BE2C (cell line): ENCODE measurements at regions not wholly inside any gene's neighbourhood (a gene's known extent, or its start where the extent isn't known, plus 50 kb on each side); places are given as distances from the start of the nearest gene placed in this dataset.
"Not testable (repeated sequence)": the region's sequence is repeated elsewhere in the genome, so short reads cannot be mapped to it uniquely, and the experiment has no call there.

Experiments
- DNase-seq: peaks from one replicate; pipeline ENCODE4 v3.0.0-alpha.2; 2020
- H3K27me3 ChIP-seq: fragments of 250-450 bp; sonication (Bioruptor Pico); 2 replicates; pipeline ENCODE4 v1.5.1; 2020; ENCODE audit warnings: mild to moderate bottlenecking
- H3K36me3 ChIP-seq: fragments of 250-450 bp; sonication (Bioruptor Pico); 2 replicates; pipeline ENCODE4 v1.5.1; 2020; ENCODE audit warnings: mild to moderate bottlenecking
- H3K4me1 ChIP-seq: fragments of 250-450 bp; sonication (Bioruptor Pico); 2 replicates; pipeline ENCODE4 v1.5.1; 2020
- H3K4me3 ChIP-seq: 2 replicates; pipeline ENCODE4 v1.5.1; 2011; ENCODE audit warnings: low read depth, low read length
- H3K9me3 ChIP-seq: fragments of 250-450 bp; sonication (Bioruptor Pico); 2 replicates; pipeline ENCODE4 v1.5.1; 2020
- TF ChIP-seq, protein P1 (sequence below): IDR thresholded peaks from 2 replicates; pipeline ENCODE4 v1.5.1; 2012; ENCODE audit warnings: mild to moderate bottlenecking, low read depth, low read length

DNA sequence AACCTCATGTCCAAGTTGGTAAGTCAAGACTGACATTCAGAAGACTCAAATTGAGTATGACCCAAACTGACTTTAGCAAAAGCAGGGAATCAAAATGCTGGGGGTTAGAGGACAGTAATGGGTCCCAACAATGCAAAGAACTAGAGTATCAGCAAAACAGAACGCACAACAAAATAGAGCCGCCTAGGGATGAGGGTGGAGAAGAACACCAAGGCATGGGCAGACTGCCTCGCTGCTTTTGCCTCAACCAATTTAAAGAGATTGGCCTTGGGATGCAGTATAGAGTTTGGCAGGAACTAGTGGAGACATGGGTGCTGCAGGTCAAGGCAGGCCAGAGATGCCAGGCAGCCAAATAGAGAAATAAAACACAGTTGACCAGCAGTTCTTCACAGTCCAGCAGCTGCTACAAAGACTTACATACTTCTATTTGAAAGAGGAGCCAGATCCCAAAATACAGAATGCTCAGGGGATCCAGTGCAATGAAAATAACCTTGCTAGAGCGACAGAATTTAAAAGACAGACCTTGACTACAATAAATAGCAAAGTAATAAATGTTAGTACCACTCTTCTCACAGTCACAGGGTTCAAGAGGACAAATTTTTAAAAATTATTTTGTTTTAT, 83.9 kb upstream of the NIPBL start:
- no peak overlapping the region for H3K4me3 ChIP-seq
- H3K4me1 ChIP-seq, result no peaks in the 10 kb centered on the region
- no peak for DNase-seq

DNA sequence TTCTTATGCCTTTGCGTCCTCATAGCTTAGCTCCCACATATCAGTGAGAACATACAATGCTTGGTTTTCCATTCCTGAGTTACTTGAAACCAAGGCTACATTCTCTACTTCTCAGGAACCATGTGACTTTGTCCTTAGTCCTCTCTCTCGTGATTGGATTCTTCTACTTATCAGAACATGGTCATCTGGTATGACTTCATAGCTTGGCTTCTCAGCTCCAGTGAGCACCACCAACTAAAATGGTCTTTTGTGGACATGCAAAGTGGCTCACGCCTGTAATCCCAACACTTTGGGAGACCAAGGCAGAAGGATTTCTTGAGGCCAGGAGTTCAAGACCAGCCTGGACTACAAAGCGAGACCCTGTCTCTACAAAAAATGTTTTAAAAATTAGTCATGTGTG, 81.2 kb upstream of the NIPBL start:
- TF ChIP-seq, protein P1, sequence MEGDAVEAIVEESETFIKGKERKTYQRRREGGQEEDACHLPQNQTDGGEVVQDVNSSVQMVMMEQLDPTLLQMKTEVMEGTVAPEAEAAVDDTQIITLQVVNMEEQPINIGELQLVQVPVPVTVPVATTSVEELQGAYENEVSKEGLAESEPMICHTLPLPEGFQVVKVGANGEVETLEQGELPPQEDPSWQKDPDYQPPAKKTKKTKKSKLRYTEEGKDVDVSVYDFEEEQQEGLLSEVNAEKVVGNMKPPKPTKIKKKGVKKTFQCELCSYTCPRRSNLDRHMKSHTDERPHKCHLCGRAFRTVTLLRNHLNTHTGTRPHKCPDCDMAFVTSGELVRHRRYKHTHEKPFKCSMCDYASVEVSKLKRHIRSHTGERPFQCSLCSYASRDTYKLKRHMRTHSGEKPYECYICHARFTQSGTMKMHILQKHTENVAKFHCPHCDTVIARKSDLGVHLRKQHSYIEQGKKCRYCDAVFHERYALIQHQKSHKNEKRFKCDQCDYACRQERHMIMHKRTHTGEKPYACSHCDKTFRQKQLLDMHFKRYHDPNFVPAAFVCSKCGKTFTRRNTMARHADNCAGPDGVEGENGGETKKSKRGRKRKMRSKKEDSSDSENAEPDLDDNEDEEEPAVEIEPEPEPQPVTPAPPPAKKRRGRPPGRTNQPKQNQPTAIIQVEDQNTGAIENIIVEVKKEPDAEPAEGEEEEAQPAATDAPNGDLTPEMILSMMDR, result no peak
- no peaks in the 10 kb centered on the region for H3K36me3 ChIP-seq
- no peak for DNase-seq
- no peaks in the 10 kb centered on the region for H3K4me1 ChIP-seq
- H3K27me3 ChIP-seq, result peaks cover 35% of the 10 kb centered on the region
- no peak overlapping the region for H3K4me3 ChIP-seq
- H3K9me3 ChIP-seq, result no peaks in the 10 kb centered on the region; the same call in none of the 2 replicates

More for the DNA sequence above, 83.9 kb upstream of the NIPBL start:
- Histone ChIP-seq H3K27me3 (peaks cover 20% of the 10 kb centered on the region), H3K9me3 (no peaks in the 10 kb centered on the region; the same call in none of the 2 replicates), H3K36me3 (no peaks in the 10 kb centered on the region)
- TF ChIP-seq, protein P1, result no peak

DNA sequence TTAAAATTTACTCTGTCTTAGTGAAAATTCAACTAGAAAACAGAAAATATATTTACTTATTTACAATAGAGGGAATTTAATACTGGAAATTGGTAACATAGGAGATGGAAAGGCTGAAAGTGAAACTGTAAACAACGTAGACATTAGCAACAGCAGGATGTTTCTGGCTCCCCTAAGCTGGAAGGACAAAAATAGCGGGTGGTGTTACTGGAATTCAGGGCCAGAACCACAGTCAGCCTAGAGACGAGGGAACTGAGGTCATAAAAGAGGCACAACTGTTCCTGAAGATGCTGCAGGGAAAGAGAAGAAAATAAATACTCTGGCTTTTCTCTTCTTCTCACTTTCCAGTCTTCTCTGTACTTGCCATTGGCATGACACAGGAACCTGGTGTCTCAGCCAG, 80.4 kb upstream of the NIPBL start:
- TF ChIP-seq, protein P1, result no peak
- no peak for DNase-seq
- H3K36me3 ChIP-seq, result no peaks in the 10 kb centered on the region

DNA sequence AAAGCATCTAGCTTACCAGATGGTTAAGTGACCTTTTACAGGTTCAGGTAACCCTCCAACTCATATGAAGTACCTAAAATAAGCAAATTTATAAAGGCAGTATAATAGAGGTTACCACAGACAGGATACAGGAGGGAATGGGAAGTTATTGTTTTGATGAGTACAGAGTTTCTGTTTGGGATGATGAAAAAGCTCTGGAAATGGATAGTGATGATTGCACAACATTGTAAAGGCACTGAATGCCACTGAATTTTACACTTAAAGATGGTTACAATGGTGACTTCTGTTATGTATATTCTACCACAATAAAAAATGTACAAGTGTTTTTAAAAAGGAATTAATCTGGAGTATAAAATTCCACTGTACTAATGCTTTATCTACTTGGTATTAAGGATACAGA, 75.0 kb upstream of the NIPBL start:
- no peaks in the 10 kb centered on the region for H3K9me3 ChIP-seq
- no peak overlapping the region for H3K4me3 ChIP-seq
- no peak for DNase-seq
- H3K4me1 ChIP-seq, result no peaks in the 10 kb centered on the region
- peaks cover 59% of the 10 kb centered on the region for H3K27me3 ChIP-seq
- H3K36me3 ChIP-seq, result no peaks in the 10 kb centered on the region
- TF ChIP-seq, protein P1, result no peak

More for the DNA sequence above, 80.4 kb upstream of the NIPBL start:
- peaks cover 35% of the 10 kb centered on the region for H3K27me3 ChIP-seq
- no peaks in the 10 kb centered on the region for H3K4me1 ChIP-seq
- no peak overlapping the region for H3K4me3 ChIP-seq
- H3K9me3 ChIP-seq, result no peaks in the 10 kb centered on the region; the same call in none of the 2 replicates

DNA sequence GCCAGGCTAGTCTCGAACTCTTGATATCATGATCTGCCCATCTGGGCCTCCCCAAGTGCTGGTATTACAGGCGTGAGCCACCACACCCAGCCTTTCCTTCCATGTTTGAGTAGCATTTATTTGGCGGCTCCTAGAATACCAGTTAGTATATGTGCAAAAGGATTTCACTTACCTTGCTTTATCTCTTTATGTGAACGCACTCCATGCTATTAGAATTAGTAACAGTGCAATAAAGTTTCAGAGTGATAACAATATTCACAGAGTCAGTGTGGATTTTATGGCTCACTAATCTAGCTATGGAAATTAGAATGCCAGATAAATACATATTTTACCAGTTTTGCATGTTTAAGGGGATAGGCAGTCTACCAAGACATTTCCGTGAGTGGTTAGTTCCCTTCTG, 74.4 kb upstream of the NIPBL start:
- DNase-seq, result no peak
- no peaks in the 10 kb centered on the region for H3K9me3 ChIP-seq

DNA sequence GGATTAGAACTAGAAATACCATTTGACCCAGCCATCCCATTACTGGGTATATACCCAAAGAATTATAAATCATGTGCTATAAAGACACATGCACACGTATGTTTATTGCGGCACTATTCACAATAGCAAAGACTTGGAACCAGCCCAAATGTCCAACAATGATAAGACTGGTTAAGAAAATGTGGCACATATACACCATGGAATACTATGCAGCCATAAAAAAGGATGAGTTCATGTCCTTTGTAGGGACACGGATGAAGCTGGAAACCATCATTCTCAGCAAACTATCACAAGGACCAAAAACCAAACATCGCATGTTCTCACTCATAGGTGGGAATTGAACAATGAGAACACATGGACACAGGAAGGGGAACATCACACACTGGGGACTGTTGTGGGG, 63.3 kb upstream of the NIPBL start:
- not testable (repeated sequence) for H3K4me3 ChIP-seq, H3K27me3 ChIP-seq, H3K36me3 ChIP-seq, DNase-seq, H3K4me1 ChIP-seq, H3K9me3 ChIP-seq

More for the DNA sequence above, 74.4 kb upstream of the NIPBL start:
- Histone ChIP-seq H3K27me3 (peaks cover 54% of the 10 kb centered on the region), H3K4me3 (no peak overlapping the region), H3K36me3 (no peaks in the 10 kb centered on the region), H3K4me1 (no peaks in the 10 kb centered on the region)
- TF ChIP-seq, protein P1, result no peak

DNA sequence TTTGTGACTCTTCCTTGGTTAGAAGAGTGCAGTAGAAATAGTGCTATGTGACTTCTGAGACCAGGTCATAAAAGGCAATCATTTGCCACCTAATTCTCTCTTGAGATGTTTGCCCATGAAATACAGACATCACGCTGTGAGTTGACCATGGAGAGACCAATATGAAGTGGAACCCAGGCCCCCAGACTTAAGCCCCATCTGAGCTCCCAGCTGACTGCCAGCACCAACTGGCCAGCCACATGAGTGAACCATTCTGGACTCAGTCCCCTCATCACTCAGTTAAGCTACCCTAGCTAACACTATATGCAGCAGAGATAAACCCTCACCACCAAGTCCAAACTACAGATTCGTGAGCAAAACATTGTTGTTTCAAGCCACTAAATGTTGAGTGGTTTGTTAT, 60.7 kb upstream of the NIPBL start:
- TF ChIP-seq, protein P1, result no peak
- DNase-seq, result no peak

More for the DNA sequence above, 60.7 kb upstream of the NIPBL start:
- no peaks in the 10 kb centered on the region; the same call in none of the 2 replicates for H3K27me3 ChIP-seq
- H3K4me3 ChIP-seq, result no peak overlapping the region
- no peaks in the 10 kb centered on the region for H3K36me3 ChIP-seq
- H3K9me3 ChIP-seq, result no peaks in the 10 kb centered on the region
- no peaks in the 10 kb centered on the region for H3K4me1 ChIP-seq
